GM12873 (cell line): ENCODE measurements at regions not wholly inside any gene's neighbourhood (a gene's known extent, or its start where the extent isn't known, plus 50 kb on each side); places are given as distances from the start of the nearest gene placed in this dataset.

Source experiments
- TF ChIP-seq, protein P1 (sequence below): IDR thresholded peaks from 2 replicates; pipeline ENCODE4 v1.5.1; 2012; ENCODE audit warnings: low read depth, mild to moderate bottlenecking, moderate library complexity, low read length, control low read depth; ENCODE audit not compliant: insufficient read depth; ENCODE audit errors: missing control alignments

- TF ChIP-seq, protein P1, sequence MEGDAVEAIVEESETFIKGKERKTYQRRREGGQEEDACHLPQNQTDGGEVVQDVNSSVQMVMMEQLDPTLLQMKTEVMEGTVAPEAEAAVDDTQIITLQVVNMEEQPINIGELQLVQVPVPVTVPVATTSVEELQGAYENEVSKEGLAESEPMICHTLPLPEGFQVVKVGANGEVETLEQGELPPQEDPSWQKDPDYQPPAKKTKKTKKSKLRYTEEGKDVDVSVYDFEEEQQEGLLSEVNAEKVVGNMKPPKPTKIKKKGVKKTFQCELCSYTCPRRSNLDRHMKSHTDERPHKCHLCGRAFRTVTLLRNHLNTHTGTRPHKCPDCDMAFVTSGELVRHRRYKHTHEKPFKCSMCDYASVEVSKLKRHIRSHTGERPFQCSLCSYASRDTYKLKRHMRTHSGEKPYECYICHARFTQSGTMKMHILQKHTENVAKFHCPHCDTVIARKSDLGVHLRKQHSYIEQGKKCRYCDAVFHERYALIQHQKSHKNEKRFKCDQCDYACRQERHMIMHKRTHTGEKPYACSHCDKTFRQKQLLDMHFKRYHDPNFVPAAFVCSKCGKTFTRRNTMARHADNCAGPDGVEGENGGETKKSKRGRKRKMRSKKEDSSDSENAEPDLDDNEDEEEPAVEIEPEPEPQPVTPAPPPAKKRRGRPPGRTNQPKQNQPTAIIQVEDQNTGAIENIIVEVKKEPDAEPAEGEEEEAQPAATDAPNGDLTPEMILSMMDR = no peak
Measured at GRCh38 chr1:76013206-76013581, 61.4 kb upstream of the ST6GALNAC3 start.

GRCh38 chr1:76015478-76016103 is 59.0 kb upstream of the ST6GALNAC3 start:
- TF ChIP-seq, protein P1 = no peak

- TF ChIP-seq, protein P1 = no peak
Measured at GRCh38 chr1:76018045-76018444, 56.5 kb upstream of the ST6GALNAC3 start.

- TF ChIP-seq, protein P1 = no peak
Measured at GRCh38 chr1:76021846-76022245, 52.7 kb upstream of the ST6GALNAC3 start.

DNA sequence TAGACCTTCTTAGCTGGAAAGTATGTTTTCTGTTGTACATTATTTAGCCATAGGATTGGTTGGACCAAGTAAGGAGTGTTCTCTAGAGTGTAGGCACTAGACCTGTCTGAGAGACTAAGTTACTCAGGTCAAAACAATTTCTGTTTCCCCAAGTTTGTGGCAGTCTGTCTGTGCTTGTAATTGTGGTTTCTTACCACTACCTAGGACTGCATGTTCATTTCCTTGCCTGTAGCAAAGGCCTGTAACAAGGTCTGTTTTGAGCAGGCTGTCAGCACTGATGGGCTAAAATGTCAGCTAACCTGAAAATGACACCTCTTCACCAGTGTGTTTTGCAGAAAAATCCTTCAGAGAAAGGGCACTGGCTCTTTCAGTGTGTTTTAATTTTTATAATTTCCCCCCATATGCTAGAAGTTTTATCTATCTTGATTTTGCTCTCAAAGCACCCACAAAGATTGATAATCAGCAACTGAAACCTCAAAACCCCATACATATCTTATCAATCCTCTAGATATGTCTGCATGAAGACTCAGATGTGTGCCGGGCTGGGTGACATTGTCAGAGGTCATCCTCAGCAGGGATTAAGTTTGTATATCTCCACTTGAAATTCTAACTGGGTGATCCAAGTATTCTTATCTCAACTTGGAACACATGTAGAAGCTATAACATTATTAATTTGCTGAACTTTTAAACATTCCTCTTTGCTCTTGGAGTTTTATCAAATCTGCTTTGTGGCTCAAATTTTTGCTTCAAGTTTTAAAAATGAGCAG is 50.7 kb upstream of the ST6GALNAC3 start:
- TF ChIP-seq, protein P1 = no peak
